GM23338 (cell line): ENCODE measurements at regions not wholly inside any gene's neighbourhood (a gene's known extent, or its start where the extent isn't known, plus 50 kb on each side); places are given as distances from the start of the nearest gene placed in this dataset.

Experiments
- ATAC-seq: fragments of 200-7000 bp; cut with Tn5 transposase; 3 replicates; pipeline ENCODE4 v1.9.1; 2020
- DNase-seq: peaks from one replicate; pipeline ENCODE4 v3.0.0-alpha.2; 2015; ENCODE audit warnings: low spot score
- H2AFZ ChIP-seq: fragments of 200-600 bp; sonication (generic); 2 replicates; pipeline ENCODE4 v1.8.0; 2016; ENCODE audit warnings: antibody characterized with exemption, mild to moderate bottlenecking, moderate library complexity
- H3F3A ChIP-seq: fragments of 200-600 bp; sonication (generic); replicated peaks from 2 replicates; pipeline ENCODE4 v1.8.0; 2017; ENCODE audit warnings: antibody characterized with exemption, mixed run types, low read depth
- H3K27ac ChIP-seq: fragments of 200-600 bp; sonication (generic); 2 replicates; pipeline ENCODE4 v1.6.1; 2016; ENCODE audit warnings: low read depth
- H3K27me3 ChIP-seq: fragments of 200-600 bp; sonication (generic); 2 replicates; pipeline ENCODE4 v1.8.0; 2016; ENCODE audit warnings: mild to moderate bottlenecking, mixed run types, moderate library complexity; ENCODE audit not compliant: insufficient read depth
- H3K36me3 ChIP-seq: fragments of 200-600 bp; sonication (generic); 2 replicates; pipeline ENCODE4 v1.8.0; 2016; ENCODE audit warnings: mild to moderate bottlenecking; ENCODE audit not compliant: insufficient read depth
- H3K4me1 ChIP-seq: fragments of 200-600 bp; sonication (generic); 2 replicates; pipeline ENCODE4 v1.8.0; 2016; ENCODE audit warnings: mild to moderate bottlenecking, moderate library complexity; ENCODE audit not compliant: insufficient read depth
- H3K4me2 ChIP-seq: fragments of 200-600 bp; sonication (generic); 2 replicates; pipeline ENCODE4 v1.7.1; 2017; ENCODE audit warnings: mixed run types
- H3K4me3 ChIP-seq: fragments of 200-600 bp; sonication (generic); 2 replicates; pipeline ENCODE4 v1.6.1; 2016; ENCODE audit warnings: mixed run types
- H3K79me2 ChIP-seq: fragments of 200-600 bp; sonication (generic); replicated peaks from 2 replicates; pipeline ENCODE4 v1.8.0; 2017; ENCODE audit warnings: mild to moderate bottlenecking; ENCODE audit not compliant: insufficient read depth
- H3K9me2 ChIP-seq: fragments of 200-600 bp; sonication (generic); 2 replicates; pipeline ENCODE4 v1.8.0; 2017; ENCODE audit not compliant: insufficient read depth
- H4K20me1 ChIP-seq: fragments of 200-600 bp; sonication (generic); replicated peaks from 2 replicates; pipeline ENCODE4 v1.8.0; 2017; ENCODE audit warnings: mild to moderate bottlenecking; ENCODE audit not compliant: insufficient read depth
- H3K27ac Mint-ChIP-seq: 2 replicates; pipeline ENCODE4 v1.8.0; 2020; ENCODE audit warnings: inconsistent platforms, mild to moderate bottlenecking, moderate library complexity, mixed read lengths
- H3K27me3 Mint-ChIP-seq: 3 replicates; pipeline ENCODE4 v1.8.0; 2022; ENCODE audit warnings: low read depth, mild to moderate bottlenecking, moderate library complexity, mixed read lengths, inconsistent platforms; ENCODE audit not compliant: insufficient read depth, poor library complexity
- H3K36me3 Mint-ChIP-seq: 3 replicates; pipeline ENCODE4 v1.8.0; 2021; ENCODE audit warnings: low read depth, mild to moderate bottlenecking, inconsistent platforms, moderate library complexity, mixed read lengths
- H3K4me1 Mint-ChIP-seq: 3 replicates; pipeline ENCODE4 v1.8.0; 2020; ENCODE audit warnings: mild to moderate bottlenecking, inconsistent platforms, mixed read lengths
- H3K4me3 Mint-ChIP-seq: 3 replicates; pipeline ENCODE4 v1.8.0; 2021; ENCODE audit warnings: moderate library complexity, mild to moderate bottlenecking, inconsistent platforms, mixed read lengths
- H3K9me3 Mint-ChIP-seq: 3 replicates; pipeline ENCODE4 v1.8.0; 2020; ENCODE audit warnings: moderate library complexity, mild to moderate bottlenecking, inconsistent platforms, mixed read lengths
- CREB1 ChIP-seq: fragments of 250-450 bp; sonication (Bioruptor Pico); IDR thresholded peaks from 2 replicates; pipeline ENCODE4 v1.5.0; 2020; ENCODE audit warnings: low read depth, mild to moderate bottlenecking, moderate library complexity
- CTCF ChIP-seq, 2 experiments: fragments of 200-600 bp in 1 of 2; sonication (generic) in 1 of 2; conservative IDR thresholded peaks; 2 replicates each; pipeline versions ENCODE4 v1.5.1 to v1.6.1; 2016 to 2017; ENCODE audit warnings: antibody characterized with exemption in 2 of 2, low read depth in 2 of 2, mild to moderate bottlenecking in 2 of 2, moderate library complexity in 1 of 2
- EZH2 ChIP-seq: fragments of 200-600 bp; sonication (generic); IDR thresholded peaks from one replicate; pipeline ENCODE4 v1.8.0; 2017; ENCODE audit warnings: antibody characterized with exemption, mild to moderate bottlenecking, low read depth; ENCODE audit not compliant: unreplicated experiment
- EZH2phosphoT487 ChIP-seq: fragments of 200-600 bp; sonication (generic); IDR thresholded peaks from one replicate; pipeline ENCODE4 v1.8.1; 2018; ENCODE audit warnings: antibody characterized with exemption; ENCODE audit not compliant: unreplicated experiment
- JUNB ChIP-seq: IDR thresholded peaks from one replicate; pipeline ENCODE4 v1.6.1; 2016; ENCODE audit warnings: antibody characterized with exemption; ENCODE audit not compliant: unreplicated experiment
- POLR2AphosphoS5 ChIP-seq: IDR thresholded peaks from 2 replicates; pipeline ENCODE4 v1.6.1; 2016; ENCODE audit warnings: antibody characterized with exemption, low read depth
- STAT1 ChIP-seq: IDR thresholded peaks from one replicate; pipeline ENCODE4 v1.6.1; 2016; ENCODE audit warnings: antibody characterized with exemption; ENCODE audit not compliant: unreplicated experiment
- ZNF114 ChIP-seq: fragments of 250-450 bp; sonication (Bioruptor Pico); IDR thresholded peaks from 2 replicates; pipeline ENCODE4 v1.5.0; 2020; ENCODE audit warnings: mild to moderate bottlenecking, moderate library complexity
- ZNF331 ChIP-seq: fragments of 250-450 bp; sonication (Bioruptor Pico); IDR thresholded peaks from 2 replicates; pipeline ENCODE4 v1.5.0; 2020; ENCODE audit warnings: low read depth, mild to moderate bottlenecking, moderate library complexity
- TF ChIP-seq, protein P1 (sequence below): fragments of 250-450 bp; sonication (Bioruptor Pico); IDR thresholded peaks from 2 replicates; pipeline ENCODE4 v1.5.0; 2020; ENCODE audit warnings: mild to moderate bottlenecking, moderate library complexity

DNA sequence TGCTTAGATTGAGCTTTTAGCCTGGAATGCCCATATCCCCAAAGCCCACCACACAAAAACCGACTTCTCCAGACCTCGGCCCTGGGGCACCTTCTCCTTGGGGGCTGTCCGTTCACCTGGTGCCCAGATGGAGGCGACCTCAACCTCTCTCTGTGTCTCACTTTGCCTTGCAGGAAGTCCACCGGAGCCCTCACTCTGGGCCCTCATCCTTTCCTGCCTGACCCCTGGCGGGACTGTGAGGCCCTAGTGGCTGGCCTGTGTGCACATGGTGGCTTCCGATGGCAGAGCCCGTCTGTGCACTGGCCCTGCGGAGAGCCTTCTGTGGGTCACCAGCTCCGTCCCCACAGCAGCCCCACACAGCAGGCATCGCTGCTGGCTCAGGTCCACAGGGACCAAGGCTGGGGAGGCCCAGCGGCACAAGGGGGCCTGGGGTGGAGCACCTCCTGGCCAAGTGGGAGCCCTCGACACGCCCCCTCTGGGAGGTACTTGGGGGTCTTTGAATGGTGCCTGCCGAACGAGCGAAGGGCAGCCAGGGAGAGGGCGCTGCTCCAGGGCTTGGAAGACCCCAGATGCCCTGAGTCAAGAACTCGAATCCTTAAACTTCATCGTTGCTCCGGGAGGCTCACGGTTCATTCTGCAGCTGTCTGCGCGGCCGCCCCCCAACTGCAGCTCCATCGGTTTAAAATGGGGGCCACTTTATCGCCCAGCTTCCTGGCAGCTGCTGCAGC lies 97.2 kb upstream of the ADRA2C start:
- no peaks in the 10 kb centered on the region for H3K4me1 ChIP-seq
- no peaks in the 10 kb centered on the region for H3K27me3 ChIP-seq
- TF ChIP-seq EZH2 (no peak), CTCF (conservative IDR thresholded peaks at IDR 0.05; ENCODE audit: low read depth in 2 of 2) (peak; percentile 30 to 57; a peak in 3 of 4 replicates)
- no peak overlapping the region for H2AFZ ChIP-seq
- H3K4me3 ChIP-seq = no peak overlapping the region
- DNase-seq = peak; percentile 47
- H3K27ac Mint-ChIP-seq = no peak overlapping the region
- no peaks in the 10 kb centered on the region for H3F3A ChIP-seq
- no peaks in the 10 kb centered on the region for H4K20me1 ChIP-seq
- H3K36me3 Mint-ChIP-seq = no peaks in the 10 kb centered on the region
- H3K4me2 ChIP-seq = no peak overlapping the region
- peak; percentile 91 for ATAC-seq
- H3K36me3 ChIP-seq = no peaks in the 10 kb centered on the region
- H3K9me3 Mint-ChIP-seq = peaks cover 13% of the 10 kb centered on the region; the same call in 1 of the 3 replicates
- no peaks in the 10 kb centered on the region for H3K4me1 Mint-ChIP-seq
- peaks cover 14% of the 10 kb centered on the region for H3K27me3 Mint-ChIP-seq
- H3K9me2 ChIP-seq = no peaks in the 10 kb centered on the region
- no peak overlapping the region for H3K27ac ChIP-seq
- no peak overlapping the region for H3K4me3 Mint-ChIP-seq
- H3K79me2 ChIP-seq = no peaks in the 10 kb centered on the region

- H3K27ac Mint-ChIP-seq = no peak overlapping the region
These were observed 98.9 kb upstream of the ADRA2C start for GRCh38 chr4:3667258-3667657.

DNA sequence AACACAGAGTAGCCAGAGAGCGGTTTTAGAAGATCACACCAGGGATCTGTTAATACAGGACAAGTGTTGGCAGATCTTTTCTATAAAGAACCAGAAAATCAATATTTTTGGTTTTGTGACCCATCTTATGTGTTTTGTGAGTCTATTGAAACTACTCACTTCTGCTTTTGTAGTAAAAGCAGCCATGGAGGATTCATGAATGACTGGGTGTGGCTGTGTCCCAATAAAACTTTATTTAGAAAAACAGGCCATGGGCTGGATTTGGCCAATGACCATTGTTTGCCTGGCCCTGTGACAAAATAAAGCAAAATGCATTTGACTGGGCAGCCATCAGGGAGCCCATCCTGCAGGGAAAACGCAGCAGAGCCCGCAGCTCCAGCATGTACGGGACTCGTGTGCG lies 99.9 kb upstream of the ADRA2C start:
- Histone ChIP-seq H2AFZ (no peak overlapping the region), H3K4me1 (no peaks in the 10 kb centered on the region), H3K27ac (no peak overlapping the region), H3K9me2 (no peaks in the 10 kb centered on the region), H3K79me2 (no peaks in the 10 kb centered on the region), H3K36me3 (no peaks in the 10 kb centered on the region), H4K20me1 (no peaks in the 10 kb centered on the region), H3K27me3 (no peaks in the 10 kb centered on the region), H3K4me3 (no peak overlapping the region), H3K4me2 (no peak overlapping the region), H3F3A (no peaks in the 10 kb centered on the region)
- no peak for DNase-seq
- H3K4me3 Mint-ChIP-seq = no peak overlapping the region
- no peaks in the 10 kb centered on the region; the same call in 2 of the 3 replicates for H3K4me1 Mint-ChIP-seq
- H3K27me3 Mint-ChIP-seq = peaks cover 11% of the 10 kb centered on the region
- peaks cover 4% of the 10 kb centered on the region; the same call in 1 of the 3 replicates for H3K9me3 Mint-ChIP-seq
- no peak for ATAC-seq
- no peak overlapping the region for H3K27ac Mint-ChIP-seq
- H3K36me3 Mint-ChIP-seq = no peaks in the 10 kb centered on the region
- TF ChIP-seq, protein P1, sequence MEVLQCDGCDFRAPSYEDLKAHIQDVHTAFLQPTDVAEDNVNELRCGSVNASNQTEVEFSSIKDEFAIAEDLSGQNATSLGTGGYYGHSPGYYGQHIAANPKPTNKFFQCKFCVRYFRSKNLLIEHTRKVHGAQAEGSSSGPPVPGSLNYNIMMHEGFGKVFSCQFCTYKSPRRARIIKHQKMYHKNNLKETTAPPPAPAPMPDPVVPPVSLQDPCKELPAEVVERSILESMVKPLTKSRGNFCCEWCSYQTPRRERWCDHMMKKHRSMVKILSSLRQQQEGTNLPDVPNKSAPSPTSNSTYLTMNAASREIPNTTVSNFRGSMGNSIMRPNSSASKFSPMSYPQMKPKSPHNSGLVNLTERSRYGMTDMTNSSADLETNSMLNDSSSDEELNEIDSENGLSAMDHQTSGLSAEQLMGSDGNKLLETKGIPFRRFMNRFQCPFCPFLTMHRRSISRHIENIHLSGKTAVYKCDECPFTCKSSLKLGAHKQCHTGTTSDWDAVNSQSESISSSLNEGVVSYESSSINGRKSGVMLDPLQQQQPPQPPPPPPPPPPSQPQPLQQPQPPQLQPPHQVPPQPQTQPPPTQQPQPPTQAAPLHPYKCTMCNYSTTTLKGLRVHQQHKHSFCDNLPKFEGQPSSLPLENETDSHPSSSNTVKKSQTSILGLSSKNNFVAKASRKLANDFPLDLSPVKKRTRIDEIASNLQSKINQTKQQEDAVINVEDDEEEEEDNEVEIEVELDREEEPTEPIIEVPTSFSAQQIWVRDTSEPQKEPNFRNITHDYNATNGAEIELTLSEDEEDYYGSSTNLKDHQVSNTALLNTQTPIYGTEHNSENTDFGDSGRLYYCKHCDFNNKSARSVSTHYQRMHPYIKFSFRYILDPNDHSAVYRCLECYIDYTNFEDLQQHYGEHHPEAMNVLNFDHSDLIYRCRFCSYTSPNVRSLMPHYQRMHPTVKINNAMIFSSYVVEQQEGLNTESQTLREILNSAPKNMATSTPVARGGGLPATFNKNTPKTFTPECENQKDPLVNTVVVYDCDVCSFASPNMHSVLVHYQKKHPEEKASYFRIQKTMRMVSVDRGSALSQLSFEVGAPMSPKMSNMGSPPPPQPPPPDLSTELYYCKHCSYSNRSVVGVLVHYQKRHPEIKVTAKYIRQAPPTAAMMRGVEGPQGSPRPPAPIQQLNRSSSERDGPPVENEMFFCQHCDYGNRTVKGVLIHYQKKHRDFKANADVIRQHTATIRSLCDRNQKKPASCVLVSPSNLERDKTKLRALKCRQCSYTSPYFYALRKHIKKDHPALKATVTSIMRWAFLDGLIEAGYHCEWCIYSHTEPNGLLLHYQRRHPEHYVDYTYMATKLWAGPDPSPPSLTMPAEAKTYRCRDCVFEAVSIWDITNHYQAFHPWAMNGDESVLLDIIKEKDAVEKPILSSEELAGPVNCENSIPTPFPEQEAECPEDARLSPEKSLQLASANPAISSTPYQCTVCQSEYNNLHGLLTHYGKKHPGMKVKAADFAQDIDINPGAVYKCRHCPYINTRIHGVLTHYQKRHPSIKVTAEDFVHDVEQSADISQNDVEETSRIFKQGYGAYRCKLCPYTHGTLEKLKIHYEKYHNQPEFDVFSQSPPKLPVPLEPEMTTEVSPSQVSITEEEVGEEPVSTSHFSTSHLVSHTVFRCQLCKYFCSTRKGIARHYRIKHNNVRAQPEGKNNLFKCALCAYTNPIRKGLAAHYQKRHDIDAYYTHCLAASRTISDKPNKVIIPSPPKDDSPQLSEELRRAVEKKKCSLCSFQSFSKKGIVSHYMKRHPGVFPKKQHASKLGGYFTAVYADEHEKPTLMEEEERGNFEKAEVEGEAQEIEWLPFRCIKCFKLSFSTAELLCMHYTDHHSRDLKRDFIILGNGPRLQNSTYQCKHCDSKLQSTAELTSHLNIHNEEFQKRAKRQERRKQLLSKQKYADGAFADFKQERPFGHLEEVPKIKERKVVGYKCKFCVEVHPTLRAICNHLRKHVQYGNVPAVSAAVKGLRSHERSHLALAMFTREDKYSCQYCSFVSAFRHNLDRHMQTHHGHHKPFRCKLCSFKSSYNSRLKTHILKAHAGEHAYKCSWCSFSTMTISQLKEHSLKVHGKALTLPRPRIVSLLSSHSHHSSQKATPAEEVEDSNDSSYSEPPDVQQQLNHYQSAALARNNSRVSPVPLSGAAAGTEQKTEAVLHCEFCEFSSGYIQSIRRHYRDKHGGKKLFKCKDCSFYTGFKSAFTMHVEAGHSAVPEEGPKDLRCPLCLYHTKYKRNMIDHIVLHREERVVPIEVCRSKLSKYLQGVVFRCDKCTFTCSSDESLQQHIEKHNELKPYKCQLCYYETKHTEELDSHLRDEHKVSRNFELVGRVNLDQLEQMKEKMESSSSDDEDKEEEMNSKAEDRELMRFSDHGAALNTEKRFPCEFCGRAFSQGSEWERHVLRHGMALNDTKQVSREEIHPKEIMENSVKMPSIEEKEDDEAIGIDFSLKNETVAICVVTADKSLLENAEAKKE (CRISPR knock-in tag) = no peak
- no peak for TF ChIP-seq EZH2
- no peak for TF ChIP-seq ZNF114
- no peak for TF ChIP-seq STAT1
- TF ChIP-seq POLR2AphosphoS5 = no peak
- no peak for TF ChIP-seq EZH2phosphoT487

More at GRCh38 chr4:3667258-3667657, 98.9 kb upstream of the ADRA2C start:
- Histone ChIP-seq H3F3A (no peaks in the 10 kb centered on the region), H3K79me2 (no peaks in the 10 kb centered on the region), H3K4me3 (no peak overlapping the region), H4K20me1 (no peaks in the 10 kb centered on the region), H3K27ac (no peak overlapping the region), H3K36me3 (no peaks in the 10 kb centered on the region), H3K9me2 (no peaks in the 10 kb centered on the region), H3K27me3 (no peaks in the 10 kb centered on the region), H3K4me1 (no peaks in the 10 kb centered on the region), H2AFZ (no peak overlapping the region), H3K4me2 (no peak overlapping the region)
- no peaks in the 10 kb centered on the region for H3K36me3 Mint-ChIP-seq
- H3K4me1 Mint-ChIP-seq = no peaks in the 10 kb centered on the region
- no peak overlapping the region for H3K4me3 Mint-ChIP-seq
- ATAC-seq (no peak), DNase-seq (no peak)
- H3K27me3 Mint-ChIP-seq = peaks cover 11% of the 10 kb centered on the region
- TF ChIP-seq EZH2 = no peak
- no peak for TF ChIP-seq JUNB
- TF ChIP-seq STAT1 = no peak
- TF ChIP-seq ZNF331 = peak; percentile 83
- TF ChIP-seq CREB1 (CRISPR knock-in tag) = no peak
- H3K9me3 Mint-ChIP-seq = peaks cover 5% of the 10 kb centered on the region; the same call in 1 of the 3 replicates
